ENCODE measurements at regions not wholly inside any gene's neighbourhood (a gene's known extent, or its start where the extent isn't known, plus 50 kb on each side); places are given as distances from the start of the nearest gene placed in this dataset.
"Not testable (repeated sequence)": the region's sequence is repeated elsewhere in the genome, so short reads cannot be mapped to it uniquely, and the experiment has no call there.

DNA sequence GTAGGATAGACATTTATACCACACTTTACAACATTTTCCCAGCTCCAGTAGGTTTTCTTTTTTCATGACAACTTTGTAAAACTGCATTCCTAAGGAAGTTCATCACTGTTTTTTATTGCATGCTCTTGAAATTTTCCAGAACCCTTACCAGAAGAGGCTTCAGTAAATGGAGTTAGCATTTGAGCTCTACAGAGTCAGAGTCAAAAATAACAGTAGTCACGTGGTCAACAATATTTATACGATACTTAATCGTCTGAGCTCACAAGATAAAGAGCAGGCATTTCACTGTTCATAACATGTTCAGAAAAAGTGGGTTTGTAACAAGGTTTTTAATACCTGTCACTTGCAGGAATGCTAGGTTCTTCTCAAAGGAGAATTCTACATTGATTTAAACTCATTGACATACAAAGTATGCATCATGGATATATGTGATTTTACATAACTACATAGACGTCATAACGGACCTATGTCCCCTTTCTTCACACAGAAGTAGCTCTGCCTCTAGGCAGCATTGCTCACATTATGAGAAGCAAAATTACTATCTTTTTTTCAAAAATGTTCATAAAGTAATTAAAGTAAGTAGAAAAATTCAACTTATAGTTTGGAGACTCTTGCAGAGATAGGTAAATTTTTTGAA is 187.0 kb upstream of the COL3A1 start:
- DNase-seq = no peak

DNA sequence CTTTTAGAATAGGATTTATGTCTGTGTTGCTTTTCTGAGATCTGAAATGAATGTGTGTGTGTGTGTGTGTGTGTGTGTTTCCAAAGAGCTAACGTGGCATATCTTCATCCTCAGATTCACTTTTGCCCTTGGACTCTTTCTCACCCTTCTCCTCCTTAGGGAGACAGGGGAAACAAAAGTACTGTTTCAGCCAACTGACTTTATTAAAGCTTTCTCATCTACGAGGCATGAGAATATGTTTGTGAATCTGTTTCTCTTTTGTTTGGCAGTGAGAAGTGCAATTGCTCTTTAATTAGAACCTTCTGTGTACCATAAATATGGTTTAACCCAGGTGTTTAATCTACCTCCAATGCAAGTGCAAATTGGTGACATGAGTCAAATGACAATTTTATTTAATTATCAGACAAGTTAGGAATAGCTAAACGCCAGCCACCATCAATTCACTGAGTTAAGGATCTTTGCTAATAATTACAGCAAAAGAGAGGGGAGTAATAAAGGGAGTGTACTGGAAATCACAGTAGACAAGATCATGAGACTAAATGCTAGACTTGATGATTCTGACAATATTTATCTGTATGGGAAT is 186.4 kb upstream of the COL3A1 start:
- no peak for DNase-seq

DNA sequence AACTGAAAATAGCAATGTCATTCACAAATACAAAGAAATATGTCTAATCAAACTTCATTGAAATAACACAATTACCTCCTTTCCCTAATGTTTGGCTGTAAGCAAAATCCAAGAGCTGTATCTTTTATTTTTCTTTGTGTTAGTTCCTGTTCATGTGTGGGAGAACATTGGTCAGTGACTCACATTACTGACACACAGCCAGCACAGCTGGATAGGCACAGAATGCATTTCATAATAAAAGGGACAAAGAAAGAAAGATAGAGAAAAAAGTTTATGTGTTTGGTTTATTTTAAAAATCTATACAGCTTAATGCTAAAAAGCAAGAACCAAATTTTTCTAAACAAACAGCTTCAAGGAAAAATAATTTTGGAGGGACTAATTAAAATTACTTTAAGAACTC is 185.6 kb upstream of the COL3A1 start:
- DNase-seq = peak in 6 of 56 donors; percentile 3 to 8 (median 4)

DNA sequence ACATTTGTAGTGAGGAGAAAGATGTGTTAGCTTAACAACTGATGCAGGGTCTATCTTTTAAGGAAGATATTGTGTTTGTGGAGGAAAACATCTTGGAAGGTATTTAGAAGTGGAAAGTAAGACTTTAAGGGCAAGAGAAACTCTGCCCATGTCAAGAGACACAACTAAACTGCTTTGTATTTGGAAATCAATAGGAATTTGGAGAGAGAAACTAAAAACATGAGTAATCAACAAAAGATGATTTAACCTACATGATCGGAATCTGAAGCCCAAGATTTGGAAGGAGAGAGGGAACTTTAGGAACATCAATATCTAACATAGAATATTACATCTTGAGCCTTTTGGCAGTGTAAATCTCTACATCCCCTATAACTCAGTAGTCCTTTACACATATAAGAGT is 184.2 kb upstream of the COL3A1 start:
- no peak for DNase-seq

DNA sequence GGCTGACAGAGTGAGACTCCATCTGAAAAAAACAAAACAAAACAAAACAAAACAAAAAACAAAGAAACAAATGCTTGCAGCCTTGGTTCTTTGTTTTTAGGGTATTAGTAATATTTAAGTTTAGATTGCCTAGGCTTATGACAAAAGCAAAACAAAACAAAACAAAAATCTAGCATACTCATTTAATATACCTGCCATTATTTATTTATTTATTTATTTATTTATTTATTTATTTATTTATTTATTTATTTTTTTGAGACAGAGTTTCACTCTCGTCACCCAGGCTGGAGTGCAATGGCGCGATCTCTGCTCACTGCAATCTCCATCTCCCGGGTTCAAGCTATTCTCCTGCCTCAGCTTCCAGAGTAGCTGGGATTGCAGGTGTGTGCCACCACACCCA is 179.7 kb upstream of the COL3A1 start:
- DNase-seq = not testable (repeated sequence)

DNA sequence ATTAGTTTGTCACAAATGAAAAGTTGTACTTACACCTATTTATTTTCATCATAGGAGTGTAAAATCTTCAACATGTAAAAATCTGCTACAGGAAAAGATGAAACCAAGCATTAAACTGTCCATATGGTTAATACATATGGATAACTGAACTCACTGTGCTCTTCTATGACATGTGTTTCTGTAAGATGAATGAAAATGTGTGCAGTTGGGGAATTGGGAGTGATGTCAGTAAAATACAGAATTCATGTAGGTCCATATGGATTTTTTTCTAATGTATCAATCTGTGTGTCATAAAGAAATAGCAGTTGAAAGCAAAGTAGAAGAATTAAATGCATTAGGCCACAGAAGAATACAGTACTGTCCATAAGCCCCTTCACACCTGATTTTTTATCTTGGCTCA is 178.4 kb upstream of the COL3A1 start:
- DNase-seq = no peak

DNA sequence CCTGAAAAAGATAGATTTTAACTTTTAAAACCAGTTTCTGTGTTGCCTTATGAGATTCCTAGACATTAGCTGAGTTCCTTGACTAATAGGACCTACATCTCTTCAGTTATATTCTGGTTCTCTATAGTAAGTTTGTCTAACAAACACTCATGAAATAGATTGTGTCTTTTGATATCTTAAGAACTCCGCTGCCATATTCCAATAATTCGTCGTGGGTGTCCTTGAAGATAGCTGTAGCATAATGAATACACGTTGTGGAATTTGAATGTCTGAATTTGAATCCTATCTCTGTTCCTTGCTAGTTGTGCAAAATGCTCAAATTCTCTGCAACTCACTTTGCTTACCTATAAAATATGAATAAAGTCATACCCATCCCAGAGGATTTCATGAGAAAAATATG is 176.8 kb upstream of the COL3A1 start:
- DNase-seq = no peak

DNA sequence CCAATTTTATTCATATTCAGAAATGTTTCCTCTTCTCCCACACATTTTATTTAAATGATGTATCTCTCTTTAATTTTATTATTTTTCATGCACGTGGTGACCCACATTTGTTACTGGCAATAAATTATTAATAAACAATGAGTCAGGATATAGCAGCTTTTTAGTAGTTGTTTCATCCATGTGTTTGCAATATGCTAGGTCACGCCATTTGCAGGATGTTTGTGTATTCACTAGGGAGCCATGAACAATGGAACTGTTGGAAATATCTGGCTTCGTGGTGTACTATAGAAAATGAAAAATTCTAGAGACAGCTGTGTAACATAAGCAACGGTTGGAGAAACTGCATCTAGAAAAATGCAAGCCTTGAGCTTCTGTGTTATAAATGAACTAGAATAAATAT is 176.0 kb upstream of the COL3A1 start:
- DNase-seq = no peak

DNA sequence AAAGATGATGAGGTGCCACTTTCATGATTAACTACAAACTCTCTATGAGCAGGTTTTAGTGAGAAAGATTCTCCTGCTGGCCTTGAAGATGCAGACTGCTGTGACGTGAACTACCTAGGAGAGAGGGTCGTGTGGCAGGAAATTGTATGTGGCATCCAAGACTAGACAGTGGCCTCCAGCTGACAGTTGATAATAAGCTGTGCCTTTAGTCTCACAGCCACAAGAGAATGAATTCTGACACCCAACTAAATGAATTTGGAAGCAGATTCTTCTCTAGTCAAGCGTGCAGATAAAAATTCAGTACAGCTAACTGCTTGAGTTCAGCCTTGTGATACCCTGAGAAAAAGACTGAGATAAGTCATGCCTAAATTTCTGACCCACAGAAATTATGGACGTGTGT is 169.0 kb upstream of the COL3A1 start:
- DNase-seq = no peak

DNA sequence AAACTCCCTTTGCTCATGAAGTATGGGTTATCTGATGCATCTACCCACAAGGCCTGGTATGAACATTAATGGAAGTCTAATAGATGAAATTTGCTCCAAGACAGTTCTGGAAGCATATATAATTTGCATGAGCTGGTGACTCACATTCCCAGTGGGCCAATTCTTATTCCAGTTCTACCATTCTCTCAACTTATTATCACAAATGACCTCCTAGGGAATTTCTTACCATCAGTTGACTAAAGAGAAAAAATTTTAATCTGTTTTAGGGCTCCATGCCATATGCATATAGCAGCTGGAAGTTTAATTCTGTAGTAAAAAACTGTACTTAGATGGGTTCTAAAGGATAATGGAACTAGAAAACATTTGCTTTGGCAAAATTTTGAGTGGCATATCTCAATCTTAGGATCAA is 165.2 kb upstream of the COL3A1 start:
- no peak for DNase-seq

DNA sequence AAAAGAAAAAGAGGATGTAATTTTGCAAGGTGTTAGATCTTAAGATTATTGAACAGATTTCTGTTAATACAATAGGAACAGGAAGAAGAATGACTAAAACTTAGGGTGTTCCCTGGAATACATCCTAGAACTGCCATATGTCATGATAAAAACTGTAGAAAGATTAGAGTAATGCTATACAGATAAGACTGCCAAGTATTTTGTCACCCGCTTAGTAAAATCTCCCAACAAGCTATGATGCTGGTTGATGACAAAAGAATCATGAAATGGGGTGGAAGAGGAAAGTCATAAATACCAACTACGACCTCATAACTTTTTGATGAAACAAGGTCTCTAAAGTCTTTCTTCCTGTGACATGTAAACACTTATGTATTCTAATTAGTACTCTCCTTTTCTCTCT is 163.6 kb upstream of the COL3A1 start:
- DNase-seq = no peak

DNA sequence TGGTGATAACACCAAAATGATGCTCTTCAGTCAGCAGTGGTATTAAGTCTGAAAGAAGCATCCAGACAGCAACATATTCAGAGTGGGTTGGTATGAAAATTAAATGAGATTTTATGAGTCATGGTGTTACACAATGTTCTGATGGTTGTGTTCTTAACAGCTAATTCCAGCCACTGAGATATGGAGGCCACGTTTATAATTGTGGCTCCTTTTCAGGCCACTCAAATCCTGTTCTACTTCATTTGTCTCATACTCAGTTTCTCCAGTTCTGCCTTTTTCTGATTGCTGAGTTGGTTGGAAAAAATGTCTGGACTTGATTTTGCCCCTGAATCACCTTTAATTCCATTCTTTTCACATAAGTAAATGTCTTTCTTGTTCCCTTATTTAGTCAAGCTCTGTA is 162.7 kb upstream of the COL3A1 start:
- DNase-seq = no peak

DNA sequence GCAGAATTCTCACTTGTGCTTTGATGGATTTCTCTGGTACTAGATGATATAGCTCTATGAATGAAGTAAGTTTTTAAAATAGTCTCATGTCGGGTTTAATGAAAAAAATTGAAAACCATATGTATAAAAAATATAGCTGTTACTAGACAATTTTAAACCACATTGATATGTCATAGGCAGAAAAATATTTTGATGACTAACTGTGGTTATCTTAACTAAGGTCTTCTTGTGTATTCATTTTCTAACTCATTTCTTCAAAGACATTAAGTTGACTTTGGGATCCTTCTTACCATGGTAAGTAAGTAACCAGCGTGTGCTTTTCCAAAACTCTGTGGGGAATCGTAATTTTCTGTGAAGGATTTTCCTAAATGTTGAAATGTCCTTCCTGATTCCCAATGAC is 160.9 kb upstream of the COL3A1 start:
- DNase-seq = no peak

DNA sequence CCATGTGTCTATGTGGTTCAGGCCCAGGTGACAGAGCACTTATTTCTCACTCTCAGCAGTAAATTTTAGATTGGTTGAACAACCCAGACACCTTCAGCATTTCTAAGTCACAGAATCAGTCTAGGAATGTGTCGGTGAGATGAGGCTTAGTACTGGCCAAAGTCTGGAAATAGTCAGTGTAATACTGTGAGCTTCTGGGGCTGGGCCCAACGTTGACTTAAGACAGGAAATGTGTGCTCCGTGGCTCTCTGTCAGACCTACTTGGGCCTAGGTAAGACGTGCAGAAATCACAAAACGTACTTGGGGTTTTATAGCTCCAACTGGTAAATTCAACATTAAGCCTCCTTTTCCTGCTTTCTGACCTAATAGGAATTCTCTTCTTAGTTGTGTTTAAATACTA is 160.3 kb upstream of the COL3A1 start:
- DNase-seq = no peak

DNA sequence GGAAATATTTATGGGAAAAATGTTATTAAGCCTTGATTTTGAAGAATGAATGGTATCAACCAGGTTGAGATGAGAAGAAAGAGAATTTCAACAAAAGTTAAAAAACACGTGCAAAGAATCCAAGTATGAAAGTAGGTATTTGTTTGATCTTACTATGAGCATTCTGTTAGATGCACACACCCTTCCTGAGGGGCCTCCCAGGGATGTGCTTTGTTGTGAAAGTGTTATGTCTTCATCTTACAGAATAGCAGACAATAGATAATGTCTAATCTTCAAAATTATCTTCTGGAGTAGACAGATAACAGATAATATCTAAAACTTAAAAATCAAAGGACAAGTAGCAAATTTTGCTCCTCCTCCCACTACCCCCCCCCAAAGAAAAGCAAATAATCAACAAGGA is 155.2 kb upstream of the COL3A1 start:
- no peak for DNase-seq

DNA sequence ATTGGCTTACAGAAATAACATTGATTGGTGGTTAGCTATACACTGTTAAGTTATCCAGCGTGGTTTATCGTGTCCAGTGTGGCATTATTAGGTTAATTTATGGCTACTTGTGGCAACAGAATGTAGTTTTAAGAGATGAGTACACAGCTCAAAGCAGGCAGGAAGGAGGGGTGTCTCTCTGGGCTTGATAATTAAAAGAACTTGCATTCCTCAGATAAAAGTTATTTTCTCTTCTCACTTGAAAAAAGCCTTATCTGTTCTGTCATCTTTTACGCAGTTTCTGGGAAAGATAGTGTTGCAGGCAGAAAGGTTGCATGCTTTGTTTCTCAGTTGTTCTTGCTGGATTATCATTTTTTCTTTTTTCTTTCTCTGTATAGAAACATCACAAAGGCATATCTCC is 154.4 kb upstream of the COL3A1 start:
- no peak for DNase-seq

DNA sequence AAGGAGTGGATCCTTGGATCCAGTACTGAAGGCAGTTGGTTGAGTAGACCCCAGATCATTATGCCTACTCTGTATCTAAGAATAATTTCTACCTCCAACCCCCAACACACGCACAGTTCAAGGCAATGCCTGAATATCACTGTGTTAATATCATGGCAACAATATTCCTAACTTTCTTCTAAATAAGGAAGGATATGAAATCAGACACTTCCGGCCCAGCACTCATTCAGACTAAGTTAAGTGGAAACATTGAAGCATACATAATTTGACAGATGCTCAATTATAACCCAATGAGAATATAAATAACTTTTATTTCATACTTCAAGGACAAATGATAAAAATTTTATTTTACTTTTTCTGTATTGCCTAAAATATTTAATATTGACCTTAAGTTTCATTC is 153.6 kb upstream of the COL3A1 start:
- DNase-seq = no peak

DNA sequence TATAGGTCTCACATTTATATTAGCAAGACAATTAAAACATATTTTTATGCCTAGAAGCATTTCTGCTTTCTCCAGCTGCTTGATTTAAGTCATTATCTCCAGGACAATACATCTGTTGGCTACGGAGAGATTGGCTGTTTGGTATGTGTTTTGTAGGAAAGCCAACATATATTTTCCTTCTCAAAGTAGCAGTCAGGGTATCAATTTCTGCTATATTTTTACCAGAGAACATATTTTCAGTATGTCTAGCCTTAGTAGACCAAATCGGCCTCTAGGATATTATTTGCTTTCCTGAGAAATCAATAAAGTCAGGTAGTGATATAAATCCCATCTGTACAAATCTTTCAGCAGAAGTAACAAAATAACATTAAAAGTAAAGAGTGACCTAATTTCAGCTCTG is 150.0 kb upstream of the COL3A1 start:
- DNase-seq = no peak

DNA sequence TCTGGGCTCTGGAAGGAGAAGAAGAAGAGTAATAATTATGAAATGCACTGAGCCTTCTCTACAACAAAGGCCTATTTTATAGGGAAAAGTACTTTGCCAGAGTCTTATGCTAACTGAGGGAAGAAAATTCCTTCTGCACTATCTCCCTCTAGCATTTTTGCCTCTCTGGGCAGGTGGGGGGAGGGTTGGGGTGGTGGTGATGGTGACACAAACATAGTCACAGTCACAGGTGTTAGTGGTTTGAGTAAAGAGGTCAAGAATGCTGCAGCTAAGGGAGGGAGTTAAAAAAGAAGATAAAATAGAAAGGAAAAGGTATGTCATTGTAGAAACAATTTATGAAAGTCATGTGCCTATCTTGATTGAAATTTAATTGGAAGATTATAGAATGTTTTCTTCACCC is 140.8 kb upstream of the COL3A1 start:
- DNase-seq = no peak

DNA sequence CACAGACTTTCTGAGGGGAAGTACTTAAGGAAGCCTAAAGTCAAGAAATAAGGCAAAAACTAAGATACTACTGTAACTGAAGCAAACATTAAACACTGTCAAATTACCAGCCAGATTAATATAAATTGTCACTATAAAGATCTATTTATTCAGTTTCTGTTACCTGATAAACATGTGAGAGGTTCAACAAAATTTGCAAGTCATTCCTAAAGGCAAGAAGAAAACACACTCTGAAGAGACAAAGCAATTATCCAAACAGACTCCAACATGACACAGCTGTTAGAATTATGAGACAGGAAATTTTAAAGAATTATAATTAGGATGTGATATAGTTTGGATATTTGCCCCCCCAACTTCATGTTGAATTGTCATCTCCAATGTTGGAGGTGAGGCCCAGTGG is 140.4 kb upstream of the COL3A1 start:
- DNase-seq = no peak

DNA sequence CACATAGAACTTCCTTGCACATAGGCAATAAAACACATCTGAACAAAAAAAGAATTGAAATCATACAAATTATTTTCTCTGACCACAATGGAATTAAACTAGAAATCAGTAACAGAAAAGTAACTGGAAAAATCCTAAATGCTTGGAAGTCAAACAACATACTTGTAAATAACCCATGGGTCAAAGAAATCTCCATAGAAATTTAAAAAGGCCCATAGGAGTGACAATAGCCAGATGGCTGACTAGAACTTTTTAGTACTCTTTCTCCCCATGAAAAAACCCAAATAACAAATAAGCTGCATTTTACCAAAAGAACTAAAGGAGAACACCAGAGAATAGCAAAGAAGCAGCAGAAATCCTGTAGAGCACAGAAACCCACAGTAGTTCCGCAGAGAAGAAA is 139.2 kb upstream of the COL3A1 start:
- no peak for DNase-seq

DNA sequence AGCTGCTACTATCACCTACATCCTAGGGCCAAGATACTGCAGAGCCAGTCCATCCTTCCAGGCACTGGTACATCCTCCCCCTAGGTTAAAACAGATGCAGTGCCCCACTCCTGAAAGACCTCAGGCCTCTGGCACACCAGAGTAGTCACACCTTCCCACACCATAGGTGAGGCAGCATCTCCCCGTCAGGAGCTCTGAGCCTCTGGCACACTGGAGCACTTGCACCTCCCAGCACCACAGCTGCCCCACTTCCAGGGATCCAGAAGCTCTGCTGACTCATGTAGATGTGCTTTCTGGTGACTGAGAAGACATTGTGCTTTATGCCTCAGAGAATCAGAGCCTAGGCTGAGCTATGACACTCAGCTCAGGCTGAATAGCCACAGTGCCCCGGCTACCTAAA is 138.4 kb upstream of the COL3A1 start:
- no peak for DNase-seq

DNA sequence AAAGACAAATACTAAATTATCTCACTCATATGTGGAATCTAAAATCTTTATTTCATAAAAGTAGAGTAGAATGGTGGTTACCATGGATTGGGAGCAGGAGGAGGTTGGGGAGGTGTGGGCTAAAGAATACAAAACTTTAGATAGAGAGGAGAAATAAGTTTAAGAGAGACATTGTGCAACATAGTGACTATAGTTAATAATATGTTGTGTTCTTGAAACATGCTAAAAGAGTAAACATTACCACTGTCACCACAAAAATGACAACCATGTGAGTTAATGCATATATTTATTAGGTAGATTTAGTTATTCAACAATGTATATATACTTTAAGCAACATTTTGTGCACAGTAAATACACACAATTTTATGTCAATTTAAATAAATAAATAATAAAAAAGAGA is 128.5 kb upstream of the COL3A1 start:
- DNase-seq = no peak

DNA sequence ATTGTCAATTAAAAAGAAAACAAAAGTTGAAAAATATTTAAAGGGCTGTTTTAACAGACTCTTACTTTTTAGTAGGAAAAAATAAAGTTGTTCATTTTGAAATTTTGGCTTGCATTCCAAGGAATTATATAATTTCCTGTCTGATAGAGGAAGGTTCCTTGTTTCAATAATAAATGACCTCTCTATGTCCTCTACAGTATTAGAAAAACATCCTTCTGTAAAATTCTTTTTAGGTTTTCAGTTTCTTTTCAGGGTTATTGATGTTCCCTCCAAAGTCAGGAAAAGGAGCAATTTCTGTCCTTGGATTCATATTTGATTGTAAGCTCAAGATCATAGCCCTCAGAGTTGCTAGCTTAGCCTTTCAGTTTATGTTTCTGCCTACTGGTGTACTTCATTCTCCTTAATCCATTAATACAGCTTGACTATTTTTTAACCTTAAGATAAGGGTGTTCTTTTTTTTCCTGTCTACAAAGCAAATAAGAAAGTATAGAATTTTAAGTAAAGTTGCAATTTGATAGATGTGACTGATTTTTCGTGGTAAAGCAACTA is 125.2 kb upstream of the COL3A1 start:
- no peak for DNase-seq

Measured in amygdala (tissue), 56 donors.